SH-SY5Y (cell line): ENCODE measurements at regions not wholly inside any gene's neighbourhood (a gene's known extent, or its start where the extent isn't known, plus 50 kb on each side); places are given as distances from the start of the nearest gene placed in this dataset.

ENCODE experiments used
- GATA2 ChIP-seq: IDR thresholded peaks from 2 replicates; pipeline ENCODE4 v1.6.1; 2011; ENCODE audit warnings: mild to moderate bottlenecking, low read depth, low read length
- GATA3 ChIP-seq: IDR thresholded peaks from 2 replicates; pipeline ENCODE4 v1.6.1; 2011; ENCODE audit warnings: low read depth, mild to moderate bottlenecking, low read length, moderate library complexity

GRCh38 chr22:22818861-22819855, 68.5 kb upstream of the IGLL5 start:
- no peak for TF ChIP-seq GATA2
- no peak for TF ChIP-seq GATA3
